ENCODE measurements at regions not wholly inside any gene's neighbourhood (a gene's known extent, or its start where the extent isn't known, plus 50 kb on each side); places are given as distances from the start of the nearest gene placed in this dataset.
"Not testable (repeated sequence)": the region's sequence is repeated elsewhere in the genome, so short reads cannot be mapped to it uniquely, and the experiment has no call there.

- peak; percentile 46 for DNase-seq
Measured at GRCh38 chr12:89153341-89153740, 199.0 kb downstream of the DUSP6 start.

- DNase-seq, result no peak
Measured at GRCh38 chr12:89151536-89151935, 200.8 kb downstream of the DUSP6 start.

GRCh38 chr12:89150789-89151188 is 201.5 kb downstream of the DUSP6 start:
- DNase-seq, result not testable (repeated sequence)

GRCh38 chr12:89140602-89141238 is 211.6 kb downstream of the DUSP6 start:
- DNase-seq, result peak; percentile 64

GRCh38 chr12:89140141-89140540 is 212.2 kb downstream of the DUSP6 start:
- DNase-seq, result no peak

GRCh38 chr12:89139390-89139789 is 212.9 kb downstream of the DUSP6 start:
- DNase-seq, result no peak

- no peak for DNase-seq
Measured at GRCh38 chr12:89138048-89138852, 214.1 kb downstream of the DUSP6 start.

- DNase-seq, result no peak
Measured at GRCh38 chr12:89135976-89136634, 216.2 kb downstream of the DUSP6 start.

- DNase-seq, result no peak
Measured at GRCh38 chr12:89134213-89134770, 218.0 kb downstream of the DUSP6 start.

GRCh38 chr12:89129167-89129870 is 223.0 kb downstream of the DUSP6 start:
- no peak for DNase-seq

- peak; percentile 14 for DNase-seq
Measured at GRCh38 chr12:89126712-89127111, 225.6 kb downstream of the DUSP6 start.

GRCh38 chr12:89122852-89123251 is 229.4 kb downstream of the DUSP6 start:
- no peak for DNase-seq

- no peak for DNase-seq
Measured at GRCh38 chr12:89117448-89118034, 234.8 kb downstream of the DUSP6 start.

- no peak for DNase-seq
Measured at GRCh38 chr12:89111964-89112363, 240.3 kb downstream of the DUSP6 start.

- DNase-seq, result no peak
Measured at GRCh38 chr12:89108265-89108664, 244.0 kb downstream of the DUSP6 start.

- DNase-seq, result no peak
Measured at GRCh38 chr12:89106950-89107349, 245.4 kb downstream of the DUSP6 start.

GRCh38 chr12:89105243-89105642 is 247.1 kb downstream of the DUSP6 start:
- DNase-seq, result no peak

GRCh38 chr12:89103831-89104230 is 248.5 kb downstream of the DUSP6 start:
- DNase-seq, result no peak

- no peak for DNase-seq
Measured at GRCh38 chr12:89101440-89101839, 250.9 kb downstream of the DUSP6 start.

- no peak for DNase-seq
Measured at GRCh38 chr12:89098441-89099112, 253.7 kb downstream of the DUSP6 start.

- DNase-seq, result no peak
Measured at GRCh38 chr12:89092297-89092696, 260.0 kb downstream of the DUSP6 start.

Measured in fibroblast of skin of scalp (primary cell).